Activated CD8-positive, alpha-beta T cell treated with anti-CD3 and anti-CD28 coated beads, Interleukin-2, amount 10 ng/mL, durations not matched to agents 7 days and 5 days (primary cell): ENCODE measurements at regions not wholly inside any gene's neighbourhood (a gene's known extent, or its start where the extent isn't known, plus 50 kb on each side); places are given as distances from the start of the nearest gene placed in this dataset.

Source experiments
- ATAC-seq: fragments of 150-1000 bp; cut with Tn5 transposase; one replicate; pipeline ENCODE4 v1.10.0; 2021; ENCODE audit warnings: moderate library complexity
- CTCF ChIA-PET: fragments of 350-600 bp; sonication (Branson Sonifier 250); formaldehyde crosslinking; loops from one replicate; lab custom pipeline; 2021; ENCODE audit warnings: antibody characterized with exemption; lab: Charles Lee
- POLR2A ChIA-PET: fragments of 350-600 bp; sonication (Branson Sonifier 250); formaldehyde crosslinking; loops from one replicate; lab custom pipeline; 2021; ENCODE audit warnings: antibody characterized with exemption; lab: Charles Lee
- DNase-seq: peaks from one replicate; pipeline ENCODE4 v3.0.0-alpha.2; 2020
- H3K27ac Mint-ChIP-seq: one replicate; pipeline ENCODE4 v1.8.0; 2021; ENCODE audit warnings: mild to moderate bottlenecking, mixed read lengths
- H3K27me3 Mint-ChIP-seq: one replicate; pipeline ENCODE4 v1.8.0; 2021; ENCODE audit warnings: low read depth, mixed read lengths
- H3K36me3 Mint-ChIP-seq: one replicate; pipeline ENCODE4 v1.8.0; 2021; ENCODE audit warnings: low read depth, mixed read lengths
- H3K4me1 Mint-ChIP-seq: one replicate; pipeline ENCODE4 v1.8.0; 2021; ENCODE audit warnings: low read depth, mixed read lengths
- H3K4me3 Mint-ChIP-seq: one replicate; pipeline ENCODE4 v1.8.0; 2021; ENCODE audit warnings: mild to moderate bottlenecking, mixed read lengths
- H3K9me3 Mint-ChIP-seq: one replicate; pipeline ENCODE4 v1.8.0; 2022; ENCODE audit warnings: mixed read lengths; ENCODE audit not compliant: insufficient read depth

- Mint-ChIP-seq H3K27ac (no peak overlapping the region), H3K27me3 (no peaks in the 10 kb centered on the region)
- CTCF ChIA-PET, result no interaction called here
Measured at GRCh38 chr7:63008366-63008765, 990.3 kb upstream of the ZNF722 start.

GRCh38 chr7:63009771-63010170 lies 988.9 kb upstream of the ZNF722 start:
- no peak overlapping the region for H3K4me3 Mint-ChIP-seq
- DNase-seq (no peak), ATAC-seq (no peak)
- CTCF ChIA-PET, result no interaction called here
- peaks cover 25% of the 10 kb centered on the region for H3K9me3 Mint-ChIP-seq
- H3K27me3 Mint-ChIP-seq, result no peaks in the 10 kb centered on the region
- no peaks in the 10 kb centered on the region for H3K4me1 Mint-ChIP-seq
- peaks cover 2% of the 10 kb centered on the region for H3K36me3 Mint-ChIP-seq
- POLR2A ChIA-PET, result no interaction called here
- H3K27ac Mint-ChIP-seq, result no peak overlapping the region

More at GRCh38 chr7:63008366-63008765, 990.3 kb upstream of the ZNF722 start:
- no peaks in the 10 kb centered on the region for H3K4me1 Mint-ChIP-seq
- no peak overlapping the region for H3K4me3 Mint-ChIP-seq
- H3K9me3 Mint-ChIP-seq, result peaks cover 16% of the 10 kb centered on the region
- H3K36me3 Mint-ChIP-seq, result peaks cover 2% of the 10 kb centered on the region
- no peak for DNase-seq
- no peak for ATAC-seq
- POLR2A ChIA-PET, result no interaction called here

GRCh38 chr7:63012633-63013183 lies 985.9 kb upstream of the ZNF722 start:
- ATAC-seq, result no peak
- no peak overlapping the region for H3K27ac Mint-ChIP-seq

GRCh38 chr7:63014792-63015191 lies 983.9 kb upstream of the ZNF722 start:
- POLR2A ChIA-PET, result no interaction called here
- Mint-ChIP-seq H3K27me3 (no peaks in the 10 kb centered on the region), H3K27ac (no peak overlapping the region), H3K4me3 (no peak overlapping the region), H3K36me3 (peaks cover 2% of the 10 kb centered on the region), H3K4me1 (no peaks in the 10 kb centered on the region), H3K9me3 (peaks cover 33% of the 10 kb centered on the region)
- DNase-seq (no peak), ATAC-seq (no peak)
- CTCF ChIA-PET, result no interaction called here

More at GRCh38 chr7:63012633-63013183, 985.9 kb upstream of the ZNF722 start:
- H3K4me3 Mint-ChIP-seq, result no peak overlapping the region
- peaks cover 2% of the 10 kb centered on the region for H3K36me3 Mint-ChIP-seq
- H3K27me3 Mint-ChIP-seq, result no peaks in the 10 kb centered on the region
- no peaks in the 10 kb centered on the region for H3K4me1 Mint-ChIP-seq
- peaks cover 28% of the 10 kb centered on the region for H3K9me3 Mint-ChIP-seq
- DNase-seq, result no peak
- CTCF ChIA-PET, result no interaction called here
- POLR2A ChIA-PET, result no interaction called here

DNA sequence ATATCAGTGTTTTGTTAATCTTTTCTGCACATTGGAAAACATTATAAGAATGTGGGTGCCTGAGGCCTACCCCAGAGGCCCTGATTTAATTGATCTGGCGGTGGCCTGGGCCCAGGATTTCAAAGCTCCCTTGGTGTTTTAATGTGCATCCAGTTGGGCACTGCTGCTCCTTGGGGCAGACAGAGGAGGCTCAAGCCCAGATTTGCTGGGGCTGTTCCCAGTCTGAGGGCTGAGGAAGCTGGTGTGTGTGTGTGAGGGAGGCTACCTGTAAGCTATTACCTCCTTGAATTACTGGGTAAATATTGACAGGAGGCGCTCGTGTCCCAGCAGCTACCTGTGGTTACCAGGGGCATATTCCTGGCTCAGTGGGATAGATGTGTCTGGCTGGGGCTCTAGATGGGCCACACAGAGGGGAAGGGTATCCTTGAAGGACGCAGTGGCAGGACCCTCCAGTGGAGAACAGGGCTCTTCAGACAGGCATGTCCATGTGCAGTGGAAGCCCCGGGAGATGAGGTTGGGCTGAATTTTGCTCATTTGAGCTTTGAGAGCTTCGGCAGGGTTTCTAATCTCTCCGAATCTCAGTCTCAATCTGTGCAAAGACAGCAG lies 975.4 kb upstream of the ZNF722 start:
- ATAC-seq (no peak), DNase-seq (no peak)
- Mint-ChIP-seq H3K36me3 (no peaks in the 10 kb centered on the region), H3K4me1 (no peaks in the 10 kb centered on the region), H3K27ac (no peak overlapping the region), H3K4me3 (no peak overlapping the region), H3K9me3 (peaks cover 17% of the 10 kb centered on the region), H3K27me3 (no peaks in the 10 kb centered on the region)
- ChIA-PET POLR2A (no interaction called here), CTCF (no interaction called here)

- H3K27me3 Mint-ChIP-seq, result no peaks in the 10 kb centered on the region
- H3K27ac Mint-ChIP-seq, result no peak overlapping the region
- no peaks in the 10 kb centered on the region for H3K4me1 Mint-ChIP-seq
- POLR2A ChIA-PET, result no interaction called here
- no peak overlapping the region for H3K4me3 Mint-ChIP-seq
- H3K36me3 Mint-ChIP-seq, result no peaks in the 10 kb centered on the region
- ATAC-seq, result no peak
- DNase-seq, result no peak
- CTCF ChIA-PET, result no interaction called here
- peaks cover 16% of the 10 kb centered on the region for H3K9me3 Mint-ChIP-seq
Measured at GRCh38 chr7:63024446-63024845, 974.2 kb upstream of the ZNF722 start.

GRCh38 chr7:63025815-63026214 lies 972.8 kb upstream of the ZNF722 start:
- ChIA-PET POLR2A (no interaction called here), CTCF (no interaction called here)
- Mint-ChIP-seq H3K27ac (no peak overlapping the region), H3K4me1 (no peaks in the 10 kb centered on the region), H3K4me3 (no peak overlapping the region), H3K36me3 (peaks cover 3% of the 10 kb centered on the region), H3K27me3 (no peaks in the 10 kb centered on the region), H3K9me3 (peaks cover 16% of the 10 kb centered on the region)
- no peak for ATAC-seq
- no peak for DNase-seq

GRCh38 chr7:63027075-63027474 lies 971.6 kb upstream of the ZNF722 start:
- DNase-seq (no peak), ATAC-seq (no peak)
- no peaks in the 10 kb centered on the region for H3K27me3 Mint-ChIP-seq
- peaks cover 23% of the 10 kb centered on the region for H3K9me3 Mint-ChIP-seq
- ChIA-PET CTCF (no interaction called here), POLR2A (no interaction called here)
- H3K27ac Mint-ChIP-seq, result no peak overlapping the region
- no peak overlapping the region for H3K4me3 Mint-ChIP-seq
- no peaks in the 10 kb centered on the region for H3K4me1 Mint-ChIP-seq
- H3K36me3 Mint-ChIP-seq, result peaks cover 3% of the 10 kb centered on the region

- H3K36me3 Mint-ChIP-seq, result peaks cover 3% of the 10 kb centered on the region
Measured at GRCh38 chr7:63028376-63029206, 970.1 kb upstream of the ZNF722 start.

DNA sequence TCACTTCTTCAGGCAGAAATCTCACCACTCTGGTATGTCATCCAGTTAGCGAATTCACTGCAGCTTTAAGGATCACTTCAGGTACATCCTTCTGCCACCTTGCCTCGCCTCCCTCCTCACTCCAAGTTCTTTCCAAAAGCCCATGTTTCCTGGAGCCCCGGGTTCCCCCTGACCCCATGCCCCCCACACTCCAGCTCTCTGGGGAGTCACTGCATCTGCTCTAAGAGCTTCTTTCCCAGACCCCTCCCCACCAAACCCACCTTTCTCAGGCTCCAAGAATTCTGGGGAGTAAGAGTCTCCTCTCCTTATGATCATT lies 969.5 kb upstream of the ZNF722 start:
- H3K4me1 Mint-ChIP-seq, result no peaks in the 10 kb centered on the region
- H3K36me3 Mint-ChIP-seq, result peaks cover 3% of the 10 kb centered on the region
- ChIA-PET POLR2A (no interaction called here), CTCF (no interaction called here)
- H3K9me3 Mint-ChIP-seq, result peaks cover 15% of the 10 kb centered on the region
- no peak overlapping the region for H3K4me3 Mint-ChIP-seq
- no peaks in the 10 kb centered on the region for H3K27me3 Mint-ChIP-seq
- H3K27ac Mint-ChIP-seq, result no peak overlapping the region
- ATAC-seq (no peak), DNase-seq (no peak)

More at GRCh38 chr7:63028376-63029206, 970.1 kb upstream of the ZNF722 start:
- POLR2A ChIA-PET, result no interaction called here
- no peak for DNase-seq
- no peak for ATAC-seq
- no peak overlapping the region for H3K4me3 Mint-ChIP-seq
- peaks cover 20% of the 10 kb centered on the region for H3K9me3 Mint-ChIP-seq
- no peaks in the 10 kb centered on the region for H3K27me3 Mint-ChIP-seq
- no peaks in the 10 kb centered on the region for H3K4me1 Mint-ChIP-seq
- no peak overlapping the region for H3K27ac Mint-ChIP-seq
- CTCF ChIA-PET, result no interaction called here

DNA sequence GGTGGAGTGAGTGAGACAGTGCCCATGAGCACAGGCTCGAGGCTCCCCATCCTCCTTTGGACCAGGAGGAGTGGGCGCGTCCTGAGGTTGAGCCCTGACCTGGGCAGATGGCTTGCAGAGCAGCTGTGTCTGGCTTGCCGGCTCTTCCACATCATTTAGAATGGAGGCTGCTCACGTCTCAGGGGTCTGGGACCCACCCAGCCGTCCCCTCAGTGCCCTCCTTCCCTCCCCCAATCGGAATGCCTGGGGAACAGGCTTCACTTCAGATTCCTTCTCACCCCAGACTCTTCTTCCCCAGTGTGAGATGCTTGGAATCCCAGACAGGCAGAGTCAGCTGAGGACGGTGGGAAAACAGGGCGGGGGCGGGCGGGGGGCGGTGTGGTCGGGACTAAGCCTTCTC lies 968.6 kb upstream of the ZNF722 start:
- peaks cover 3% of the 10 kb centered on the region for H3K36me3 Mint-ChIP-seq
- peaks cover 15% of the 10 kb centered on the region for H3K9me3 Mint-ChIP-seq
- ChIA-PET CTCF (no interaction called here), POLR2A (no interaction called here)
- no peak overlapping the region for H3K4me3 Mint-ChIP-seq
- no peak overlapping the region for H3K27ac Mint-ChIP-seq
- no peaks in the 10 kb centered on the region for H3K4me1 Mint-ChIP-seq
- DNase-seq, result no peak
- no peak for ATAC-seq
- no peaks in the 10 kb centered on the region for H3K27me3 Mint-ChIP-seq

- DNase-seq, result no peak
- Mint-ChIP-seq H3K27ac (no peak overlapping the region), H3K4me3 (no peak overlapping the region), H3K4me1 (no peaks in the 10 kb centered on the region), H3K36me3 (peaks cover 3% of the 10 kb centered on the region), H3K9me3 (peaks cover 26% of the 10 kb centered on the region), H3K27me3 (no peaks in the 10 kb centered on the region)
- no peak for ATAC-seq
- ChIA-PET POLR2A (no interaction called here), CTCF (no interaction called here)
Measured at GRCh38 chr7:63031838-63032436, 966.7 kb upstream of the ZNF722 start.
